AG04449 (cell line): ENCODE measurements at regions not wholly inside any gene's neighbourhood (a gene's known extent, or its start where the extent isn't known, plus 50 kb on each side); places are given as distances from the start of the nearest gene placed in this dataset.

Experiments used
- CTCF ChIA-PET: fragments of 350-600 bp; formaldehyde crosslinking; extraction: SDS; loops from one replicate; lab custom pipeline; 2021; ENCODE audit warnings: antibody characterized with exemption; lab: Yijun Ruan, JAX
- POLR2A ChIA-PET: fragments of 400-600, 350-600 bp; formaldehyde crosslinking; extraction: SDS; loops from one replicate; lab custom pipeline; 2020; ENCODE audit warnings: antibody characterized with exemption, inconsistent platforms; lab: Yijun Ruan, JAX
- DNase-seq: peaks from one replicate; pipeline ENCODE4 v3.0.0-alpha.2; 2010; ENCODE audit warnings: low read depth, low spot score
- H3K4me3 ChIP-seq: 2 replicates; pipeline ENCODE4 v1.5.1; 2011; ENCODE audit warnings: low read depth, mild to moderate bottlenecking, control low read depth, low read length
- CTCF ChIP-seq: IDR thresholded peaks from one replicate; pipeline ENCODE4 v1.5.1; 2011; ENCODE audit warnings: mild to moderate bottlenecking, moderate library complexity, low read length, control low read depth, inconsistent platforms; ENCODE audit not compliant: insufficient read depth; ENCODE audit errors: missing control alignments

- no peak for DNase-seq
- ChIA-PET POLR2A (no interaction called here), CTCF (no interaction called here)
- H3K4me3 ChIP-seq = no peak overlapping the region
- TF ChIP-seq CTCF = no peak
Observed at GRCh38 chr10:8128511-8128910, 74.0 kb downstream of the GATA3 start.

- ChIA-PET CTCF (no interaction called here), POLR2A (no interaction called here)
- no peak for DNase-seq
- H3K4me3 ChIP-seq = no peak overlapping the region
- no peak for TF ChIP-seq CTCF
Observed at GRCh38 chr10:8129438-8129837, 75.0 kb downstream of the GATA3 start.

- no peak overlapping the region for H3K4me3 ChIP-seq
- POLR2A ChIA-PET = no interaction called here
- DNase-seq = no peak
- TF ChIP-seq CTCF = no peak
- CTCF ChIA-PET = no interaction called here
Observed at GRCh38 chr10:8130973-8131911, 76.8 kb downstream of the GATA3 start.

- TF ChIP-seq CTCF = no peak
- no peak overlapping the region for H3K4me3 ChIP-seq
- DNase-seq = no peak
- ChIA-PET POLR2A (no interaction called here), CTCF (no interaction called here)
Observed at GRCh38 chr10:8133146-8133545, 78.7 kb downstream of the GATA3 start.

GRCh38 chr10:8136736-8137135 lies 82.2 kb downstream of the GATA3 start:
- no peak overlapping the region for H3K4me3 ChIP-seq
- ChIA-PET POLR2A (no interaction called here), CTCF (no interaction called here)
- no peak for TF ChIP-seq CTCF
- no peak for DNase-seq

GRCh38 chr10:8137272-8137681 lies 82.8 kb downstream of the GATA3 start:
- POLR2A ChIA-PET = no interaction called here
- no peak overlapping the region for H3K4me3 ChIP-seq

More at GRCh38 chr10:8137272-8137681, 82.8 kb downstream of the GATA3 start:
- no peak for TF ChIP-seq CTCF
- no peak for DNase-seq
- CTCF ChIA-PET = no interaction called here
